Activated T-cell treated with anti-CD3 and anti-CD28 coated beads, Interleukin-2, amount 50 U/mL, for 72 hours (primary cell): ENCODE measurements at regions not wholly inside any gene's neighbourhood (a gene's known extent, or its start where the extent isn't known, plus 50 kb on each side); places are given as distances from the start of the nearest gene placed in this dataset.

Experiments
- ATAC-seq, 2 donors: fragments of 150-1000 bp; cut with Tn5 transposase; replicated peaks in 1 of 2; 2 replicates each; pipeline ENCODE4 v1.10.0; 2021; ENCODE audit warnings: moderate library complexity in 2 of 2, mild to moderate bottlenecking in 1 of 2
- DNase-seq, 2 donors: peaks; one replicate each; pipeline ENCODE4 v3.0.0; 2021 to 2022; ENCODE audit warnings: mixed read lengths in 1 of 2
- H3K27ac Mint-ChIP-seq: one replicate; pipeline ENCODE4 v1.8.0; 2022; ENCODE audit warnings: mild to moderate bottlenecking, moderate library complexity, mixed read lengths
- H3K27me3 Mint-ChIP-seq: one replicate; pipeline ENCODE4 v1.8.0; 2022; ENCODE audit warnings: low read depth, mixed read lengths
- H3K36me3 Mint-ChIP-seq, 2 donors: one replicate each; pipeline ENCODE4 v1.8.0; 2022; ENCODE audit warnings: mixed read lengths in 2 of 2, mild to moderate bottlenecking in 1 of 2; ENCODE audit not compliant: insufficient read depth in 2 of 2
- H3K4me1 Mint-ChIP-seq: one replicate; pipeline ENCODE4 v1.8.0; 2022; ENCODE audit warnings: low read depth, mixed read lengths
- H3K4me3 Mint-ChIP-seq, 2 donors: one replicate each; pipeline ENCODE4 v1.8.0; 2022; ENCODE audit warnings: mild to moderate bottlenecking in 2 of 2, mixed read lengths in 2 of 2, moderate library complexity in 2 of 2
- H3K9me3 Mint-ChIP-seq, 2 donors: one replicate each; pipeline ENCODE4 v1.8.0; 2022; ENCODE audit warnings: mixed read lengths in 2 of 2

GRCh38 chr2:63658176-63658968, 69.6 kb downstream of the MDH1 start:
- Mint-ChIP-seq H3K4me3 (no peak overlapping the region), H3K27me3 (peaks cover 17% of the 10 kb centered on the region), H3K36me3 (peaks cover 0 to 6% of the 10 kb centered on the region in 2 donors), H3K27ac (no peak overlapping the region), H3K4me1 (peaks cover 14% of the 10 kb centered on the region), H3K9me3 (peaks cover 0 to 2% of the 10 kb centered on the region in 2 donors)
- DNase-seq (no peak), ATAC-seq (no peak)

- Mint-ChIP-seq H3K27me3 (peaks cover 21% of the 10 kb centered on the region), H3K36me3 (no peaks in the 10 kb centered on the region), H3K4me3 (no peak overlapping the region), H3K9me3 (peaks cover 0 to 2% of the 10 kb centered on the region in 2 donors), H3K27ac (no peak overlapping the region), H3K4me1 (peaks cover 12% of the 10 kb centered on the region)
- ATAC-seq: no peak
- DNase-seq: no peak
Observed at GRCh38 chr2:63660060-63660459, 71.3 kb downstream of the MDH1 start.

- H3K36me3 Mint-ChIP-seq: no peaks in the 10 kb centered on the region
- no peak overlapping the region for H3K27ac Mint-ChIP-seq
- H3K9me3 Mint-ChIP-seq: peaks cover 0 to 2% of the 10 kb centered on the region in 2 donors
- DNase-seq (no peak), ATAC-seq (peak in 1 of 2 donors; percentile 42)
- peaks cover 7% of the 10 kb centered on the region for H3K4me1 Mint-ChIP-seq
- H3K4me3 Mint-ChIP-seq: no peak overlapping the region
- H3K27me3 Mint-ChIP-seq: peaks cover 21% of the 10 kb centered on the region
Observed at GRCh38 chr2:63661076-63661475, 72.3 kb downstream of the MDH1 start.

GRCh38 chr2:63662028-63662804, 73.5 kb downstream of the MDH1 start:
- H3K27ac Mint-ChIP-seq: no peak overlapping the region
- no peak for DNase-seq
- peaks cover 0 to 2% of the 10 kb centered on the region in 2 donors for H3K9me3 Mint-ChIP-seq
- peaks cover 21% of the 10 kb centered on the region for H3K27me3 Mint-ChIP-seq
- peaks cover 7% of the 10 kb centered on the region for H3K4me1 Mint-ChIP-seq
- no peak overlapping the region for H3K4me3 Mint-ChIP-seq
- ATAC-seq: no peak
- no peaks in the 10 kb centered on the region for H3K36me3 Mint-ChIP-seq

GRCh38 chr2:63663013-63663864, 74.5 kb downstream of the MDH1 start:
- Mint-ChIP-seq H3K9me3 (peaks cover 0 to 2% of the 10 kb centered on the region in 2 donors), H3K4me3 (no peak overlapping the region), H3K4me1 (peaks cover 7% of the 10 kb centered on the region), H3K36me3 (no peaks in the 10 kb centered on the region), H3K27ac (no peak overlapping the region), H3K27me3 (peaks cover 21% of the 10 kb centered on the region)
- DNase-seq: no peak
- ATAC-seq: no peak

- no peaks in the 10 kb centered on the region for H3K36me3 Mint-ChIP-seq
- no peak for ATAC-seq
Observed at GRCh38 chr2:63665091-63665490, 76.3 kb downstream of the MDH1 start.

GRCh38 chr2:63665846-63666475, 77.2 kb downstream of the MDH1 start:
- DNase-seq (no peak), ATAC-seq (no peak)
- no peak overlapping the region for H3K27ac Mint-ChIP-seq
- H3K4me1 Mint-ChIP-seq: peaks cover 7% of the 10 kb centered on the region
- H3K27me3 Mint-ChIP-seq: peaks cover 21% of the 10 kb centered on the region
- H3K4me3 Mint-ChIP-seq: no peak overlapping the region
- no peaks in the 10 kb centered on the region for H3K36me3 Mint-ChIP-seq
- H3K9me3 Mint-ChIP-seq: peaks cover 0 to 2% of the 10 kb centered on the region in 2 donors

More at GRCh38 chr2:63665091-63665490, 76.3 kb downstream of the MDH1 start:
- Mint-ChIP-seq H3K27ac (no peak overlapping the region), H3K4me3 (no peak overlapping the region), H3K9me3 (peaks cover 0 to 2% of the 10 kb centered on the region in 2 donors), H3K4me1 (peaks cover 7% of the 10 kb centered on the region), H3K27me3 (peaks cover 15% of the 10 kb centered on the region)
- DNase-seq: no peak

- H3K4me3 Mint-ChIP-seq: no peak overlapping the region
- ATAC-seq (no peak), DNase-seq (no peak)
- peaks cover 13% of the 10 kb centered on the region for H3K27me3 Mint-ChIP-seq
- H3K27ac Mint-ChIP-seq: no peak overlapping the region
- H3K36me3 Mint-ChIP-seq: no peaks in the 10 kb centered on the region
- H3K9me3 Mint-ChIP-seq: no peaks in the 10 kb centered on the region
- H3K4me1 Mint-ChIP-seq: peaks cover 7% of the 10 kb centered on the region
Observed at GRCh38 chr2:63667132-63667700, 78.5 kb downstream of the MDH1 start.

- Mint-ChIP-seq H3K9me3 (no peaks in the 10 kb centered on the region), H3K36me3 (no peaks in the 10 kb centered on the region), H3K4me1 (peaks cover 6% of the 10 kb centered on the region), H3K27me3 (peaks cover 13% of the 10 kb centered on the region), H3K27ac (no peak overlapping the region), H3K4me3 (no peak overlapping the region)
- DNase-seq (no peak), ATAC-seq (no peak)
Observed at GRCh38 chr2:63668000-63668399, 79.2 kb downstream of the MDH1 start.

GRCh38 chr2:63668466-63668865, 79.7 kb downstream of the MDH1 start:
- ATAC-seq: no peak
- Mint-ChIP-seq H3K4me3 (no peak overlapping the region), H3K27me3 (peaks cover 9% of the 10 kb centered on the region), H3K9me3 (no peaks in the 10 kb centered on the region), H3K36me3 (no peaks in the 10 kb centered on the region), H3K4me1 (peaks cover 2% of the 10 kb centered on the region), H3K27ac (no peak overlapping the region)
- no peak for DNase-seq

- Mint-ChIP-seq H3K36me3 (no peaks in the 10 kb centered on the region), H3K27ac (no peak overlapping the region), H3K4me1 (no peaks in the 10 kb centered on the region)
Observed at GRCh38 chr2:63669596-63669995, 80.8 kb downstream of the MDH1 start.

GRCh38 chr2:63673865-63674533, 85.2 kb downstream of the MDH1 start:
- Mint-ChIP-seq H3K27ac (no peak overlapping the region), H3K9me3 (no peaks in the 10 kb centered on the region), H3K4me1 (peaks cover 18% of the 10 kb centered on the region), H3K36me3 (no peaks in the 10 kb centered on the region), H3K27me3 (peaks cover 6% of the 10 kb centered on the region), H3K4me3 (no peak overlapping the region)
- ATAC-seq (no peak), DNase-seq (no peak)

More at GRCh38 chr2:63669596-63669995, 80.8 kb downstream of the MDH1 start:
- no peak overlapping the region for H3K4me3 Mint-ChIP-seq
- DNase-seq (no peak), ATAC-seq (no peak)
- H3K27me3 Mint-ChIP-seq: peaks cover 6% of the 10 kb centered on the region
- no peaks in the 10 kb centered on the region for H3K9me3 Mint-ChIP-seq
